Kidney (tissue), 13 donors: ENCODE measurements at regions not wholly inside any gene's neighbourhood (a gene's known extent, or its start where the extent isn't known, plus 50 kb on each side); places are given as distances from the start of the nearest gene placed in this dataset.

Experiments used
- DNase-seq, 5 donors: peaks; one replicate each; pipeline ENCODE4 v3.0.0-alpha.2; 2013 to 2020
- FAIRE-seq: peaks from 2 replicates; lab custom pipeline; 2012; peaks lifted over from hg19 to GRCh38; lab: Jason Lieb, UNC
- H3K27ac ChIP-seq, 2 donors: one replicate each; pipeline ENCODE4 v1.7.0; 2013; ENCODE audit warnings: low read depth in 2 of 2, low read length in 2 of 2, inconsistent platforms in 1 of 2
- H3K27me3 ChIP-seq: one replicate; pipeline ENCODE4 v1.7.1; 2013; ENCODE audit warnings: low read length, inconsistent platforms; ENCODE audit not compliant: control insufficient read depth, insufficient read depth
- H3K36me3 ChIP-seq, 3 donors: one replicate each; pipeline versions ENCODE4 v1.7.0 to v1.7.1; 2013; ENCODE audit warnings: low read length in 3 of 3, control low read depth in 1 of 3, inconsistent platforms in 1 of 3; ENCODE audit not compliant: insufficient read depth in 3 of 3, control insufficient read depth in 2 of 3
- H3K4me1 ChIP-seq, 3 donors: one replicate each; pipeline versions ENCODE4 v1.7.0 to v1.7.1; 2013; ENCODE audit warnings: low read length in 3 of 3, inconsistent platforms in 1 of 3, low read depth in 1 of 3; ENCODE audit not compliant: control insufficient read depth in 2 of 3, insufficient read depth in 2 of 3
- H3K4me3 ChIP-seq, 3 donors: one replicate each; pipeline versions ENCODE4 v1.7.0 to v1.8.1; 2013; ENCODE audit warnings: low read length in 3 of 3, control low read depth in 1 of 3, inconsistent platforms in 1 of 3
- H3K9ac ChIP-seq, 3 donors: one replicate each; pipeline versions ENCODE4 v1.7.0 to v1.7.1; 2013; ENCODE audit warnings: low read length in 3 of 3, control low read depth in 1 of 3, inconsistent platforms in 1 of 3
- H3K9me3 ChIP-seq, 3 donors: one replicate each; pipeline versions ENCODE4 v1.7.0 to v1.7.1; 2013; ENCODE audit warnings: low read length in 3 of 3, control low read depth in 1 of 3, inconsistent platforms in 1 of 3; ENCODE audit not compliant: control insufficient read depth in 2 of 3, insufficient read depth in 1 of 3
- CTCF ChIP-seq: IDR thresholded peaks from 3 replicates; pipeline ENCODE4 v1.5.1; 2012; ENCODE audit warnings: mild to moderate bottlenecking, moderate library complexity, borderline replicate concordance; ENCODE audit not compliant: insufficient read depth; ENCODE audit errors: extremely low read depth
- intact Hi-C: fragments of 100-400 bp; cut with DNase I; formaldehyde crosslinking; loops from one replicate; pipeline ENCODE4 v1.11.1; 2022
- donor health status: control.
- donor health status: control.
- donor health status: control.
- donor health status: control.
- donor health status: control.
- donor health status: DM: yes; HTN: yes; CAD: no.
- donor health status: Normal renal cell carcinoma (clear cell type).

GRCh38 chr7:52270301-52270700 lies 765.1 kb upstream of the POM121L12 start:
- Histone ChIP-seq H3K4me1 (no peaks in the 10 kb centered on the region), H3K9me3 (no peaks in the 10 kb centered on the region), H3K36me3 (no peaks in the 10 kb centered on the region), H3K27ac (no peak overlapping the region), H3K27me3 (no peaks in the 10 kb centered on the region), H3K4me3 (no peak overlapping the region), H3K9ac (no peak overlapping the region)
- FAIRE-seq (no peak), DNase-seq (no peak)
- no peak for TF ChIP-seq CTCF
- intact Hi-C loops: no loop called here

GRCh38 chr7:52269669-52270068 lies 765.8 kb upstream of the POM121L12 start:
- Histone ChIP-seq H3K27me3 (no peaks in the 10 kb centered on the region), H3K9ac (no peak overlapping the region), H3K36me3 (no peaks in the 10 kb centered on the region), H3K4me1 (no peaks in the 10 kb centered on the region), H3K27ac (no peak overlapping the region), H3K4me3 (no peak overlapping the region), H3K9me3 (no peaks in the 10 kb centered on the region)
- intact Hi-C loops: no loop called here
- DNase-seq (no peak), FAIRE-seq (no peak)
- no peak for TF ChIP-seq CTCF

GRCh38 chr7:52261057-52261456 lies 774.4 kb upstream of the POM121L12 start:
- H3K36me3 ChIP-seq: no peaks in the 10 kb centered on the region
- no peaks in the 10 kb centered on the region for H3K4me1 ChIP-seq
- H3K9ac ChIP-seq: no peak overlapping the region
- intact Hi-C loops: no loop called here
- H3K27me3 ChIP-seq: no peaks in the 10 kb centered on the region
- TF ChIP-seq CTCF: no peak
- DNase-seq (peak in 2 of 5 donors; percentile 33 to 53), FAIRE-seq (no peak)
- no peak overlapping the region for H3K27ac ChIP-seq
- no peak overlapping the region for H3K4me3 ChIP-seq
- H3K9me3 ChIP-seq: no peaks in the 10 kb centered on the region

- no peak for TF ChIP-seq CTCF
- Histone ChIP-seq H3K9ac (no peak overlapping the region), H3K27ac (no peak overlapping the region), H3K9me3 (no peaks in the 10 kb centered on the region), H3K4me3 (no peak overlapping the region), H3K27me3 (no peaks in the 10 kb centered on the region), H3K36me3 (no peaks in the 10 kb centered on the region), H3K4me1 (no peaks in the 10 kb centered on the region)
- DNase-seq (peak in 1 of 5 donors; percentile 18), FAIRE-seq (no peak)
- intact Hi-C loops: no loop called here
Observed at GRCh38 chr7:52260046-52260665, 775.3 kb upstream of the POM121L12 start.
